SK-N-SH (cell line): ENCODE measurements at regions not wholly inside any gene's neighbourhood (a gene's known extent, or its start where the extent isn't known, plus 50 kb on each side); places are given as distances from the start of the nearest gene placed in this dataset.

Experiments
- CTCF ChIA-PET: fragments of 300-600, 350-600 bp; formaldehyde crosslinking; extraction: SDS; loops from one replicate; lab custom pipeline; 2021; lab: Yijun Ruan, JAX
- POLR2A ChIA-PET: fragments of 350-600 bp; sonication (Branson Sonifier 250); formaldehyde crosslinking; extraction: SDS; loops from one replicate; lab custom pipeline; 2020; ENCODE audit warnings: antibody characterized with exemption, inconsistent platforms; lab: Yijun Ruan, JAX
- DNase-seq: peaks from one replicate; pipeline ENCODE4 v3.0.0; 2012
- H2AFZ ChIP-seq: fragments of 200-600 bp; sonication (generic); 2 replicates; pipeline ENCODE4 v1.8.1; 2016; ENCODE audit warnings: antibody characterized with exemption, mild to moderate bottlenecking, low read depth
- H3F3A ChIP-seq: fragments of 200-600 bp; sonication (generic); replicated peaks from 2 replicates; pipeline ENCODE3; 2016; ENCODE audit warnings: antibody characterized with exemption, mild to moderate bottlenecking; ENCODE audit not compliant: insufficient read depth
- H3K27ac ChIP-seq, 2 experiments: fragments of 200-500 bp in 1 of 2; fragments of 200-600 bp in 1 of 2; sonication (Bioruptor generic) in 1 of 2; sonication (generic), shearing (Covaris generic) in 1 of 2; 2 replicates each; pipeline versions ENCODE4 v1.5.1 to v1.6.1; 2014 to 2016; ENCODE audit warnings: low read depth in 2 of 2, inconsistent platforms in 1 of 2, low read length in 1 of 2, mild to moderate bottlenecking in 1 of 2, mixed read lengths in 1 of 2
- H3K27me3 ChIP-seq: fragments of 200-600 bp; sonication (generic), shearing (Covaris generic); 2 replicates; pipeline ENCODE4 v1.6.1; 2016; ENCODE audit warnings: mixed run types; ENCODE audit not compliant: insufficient read depth
- H3K36me3 ChIP-seq, 2 experiments: fragments of 200-500 bp in 1 of 2; fragments of 200-600 bp in 1 of 2; sonication (Bioruptor generic) in 1 of 2; sonication (generic) in 1 of 2; replicated peaks in 1 of 2; 2 replicates each; pipeline versions ENCODE3 to v1.5.1; 2014 to 2016; ENCODE audit warnings: low read length in 1 of 2, mild to moderate bottlenecking in 1 of 2; ENCODE audit not compliant: insufficient read depth in 2 of 2, control insufficient read depth in 1 of 2
- H3K4me1 ChIP-seq, 2 experiments: fragments of 200-500 bp in 1 of 2; fragments of 200-600 bp in 1 of 2; sonication (Bioruptor generic) in 1 of 2; sonication (generic), shearing (Covaris generic) in 1 of 2; 2 replicates each; pipeline versions ENCODE4 v1.5.1 to v1.6.1; 2014 to 2016; ENCODE audit warnings: low read depth in 1 of 2, low read length in 1 of 2, mixed run types in 1 of 2; ENCODE audit not compliant: insufficient read depth in 2 of 2, control insufficient read depth in 1 of 2
- H3K4me2 ChIP-seq: fragments of 200-600 bp; sonication (generic), shearing (Covaris generic); 2 replicates; pipeline ENCODE4 v1.6.1; 2017; ENCODE audit warnings: mixed run types
- H3K4me3 ChIP-seq, 2 experiments: fragments of 200-500 bp in 1 of 2; fragments of 200-600 bp in 1 of 2; sonication (Bioruptor generic) in 1 of 2; sonication (generic), shearing (Covaris generic) in 1 of 2; 2 replicates each; pipeline versions ENCODE4 v1.5.1 to v1.8.1; 2014 to 2016; ENCODE audit warnings: low read depth in 2 of 2, inconsistent platforms in 1 of 2, low read length in 1 of 2, mild to moderate bottlenecking in 1 of 2, mixed read lengths in 1 of 2, moderate library complexity in 1 of 2
- H3K79me2 ChIP-seq: fragments of 200-600 bp; sonication (generic); 2 replicates; pipeline ENCODE4 v1.8.1; 2017; ENCODE audit warnings: mild to moderate bottlenecking; ENCODE audit not compliant: insufficient read depth
- H3K9ac ChIP-seq: fragments of 200-600 bp; sonication (generic); 2 replicates; pipeline ENCODE4 v1.6.1; 2017; ENCODE audit warnings: mixed run types
- H3K9me2 ChIP-seq: fragments of 200-600 bp; sonication (generic); 2 replicates; pipeline ENCODE4 v1.6.1; 2017; ENCODE audit warnings: mixed run types
- H3K9me3 ChIP-seq: fragments of 200-600 bp; sonication (generic); 2 replicates; pipeline ENCODE4 v1.6.1; 2017; ENCODE audit warnings: mixed run types, mild to moderate bottlenecking, moderate library complexity
- H4K20me1 ChIP-seq: fragments of 200-600 bp; sonication (generic); 2 replicates; pipeline ENCODE4 v1.6.1; 2017; ENCODE audit warnings: mild to moderate bottlenecking, mixed run types; ENCODE audit not compliant: insufficient read depth
- ELF1 ChIP-seq: IDR thresholded peaks from 2 replicates; pipeline ENCODE4 v1.4.0; 2012
- FOXJ3 ChIP-seq: sonication (generic); formaldehyde crosslinking; IDR thresholded peaks from 2 replicates; pipeline ENCODE4 v1.5.1; 2020; ENCODE audit warnings: mild to moderate bottlenecking, missing genetic modification reagents
- GABPA ChIP-seq: IDR thresholded peaks from 2 replicates; pipeline ENCODE4 v1.4.0; 2012; ENCODE audit warnings: low read depth, mild to moderate bottlenecking
- MEF2A ChIP-seq: IDR thresholded peaks from 2 replicates; pipeline ENCODE4 v1.4.0; 2012; ENCODE audit warnings: low read depth, borderline replicate concordance
- NRF1 ChIP-seq: IDR thresholded peaks from 2 replicates; pipeline ENCODE4 v1.6.1; 2012; ENCODE audit warnings: low read depth, mild to moderate bottlenecking, low read length
- RAD21 ChIP-seq: IDR thresholded peaks from 2 replicates; pipeline ENCODE4 v1.6.1; 2012; ENCODE audit warnings: mild to moderate bottlenecking, low read length
- RFX5 ChIP-seq: IDR thresholded peaks from 2 replicates; pipeline ENCODE4 v1.6.1; 2012; ENCODE audit warnings: mild to moderate bottlenecking, improper control_type of control experiment, low read length
- SIN3A ChIP-seq: IDR thresholded peaks from 2 replicates; pipeline ENCODE4 v1.6.1; 2012; ENCODE audit warnings: low read depth, mild to moderate bottlenecking, low read length, moderate library complexity, borderline replicate concordance
- SMC3 ChIP-seq: IDR thresholded peaks from 2 replicates; pipeline ENCODE4 v1.6.1; 2012; ENCODE audit warnings: low read depth, low read length, improper control_type of control experiment
- USF2 ChIP-seq: fragments of 150-350 bp; IDR thresholded peaks from 2 replicates; pipeline ENCODE4 v1.6.1; 2017; ENCODE audit warnings: antibody characterized with exemption, low read length, low read depth, borderline replicate concordance
- YY1 ChIP-seq: IDR thresholded peaks from 2 replicates; pipeline ENCODE4 v1.4.0; 2012; ENCODE audit warnings: low read depth, mild to moderate bottlenecking
- WGBS: methylation state at CpG from one replicate; pipeline ENCODE4 v1.1.6; 2017; ENCODE audit warnings: low lambda C conversion rate; 5-methylcytosine and 5-hydroxymethylcytosine counted together
- TF ChIP-seq, protein P1 (sequence below): IDR thresholded peaks from 2 replicates; pipeline ENCODE4 v1.4.0; 2012; ENCODE audit warnings: low read depth
- TF ChIP-seq, protein P2 (sequence below): IDR thresholded peaks from 2 replicates; pipeline ENCODE4; 2012
- TF ChIP-seq, protein P3 (sequence below): IDR thresholded peaks from 2 replicates; pipeline ENCODE4 v1.4.0; 2012; ENCODE audit warnings: low read depth, borderline replicate concordance
- TF ChIP-seq, protein P4 (sequence below): IDR thresholded peaks from 2 replicates; pipeline ENCODE4 v1.4.0; 2012; ENCODE audit warnings: low read depth, borderline replicate concordance

- DNase-seq: no peak
- Histone ChIP-seq H2AFZ (no peak overlapping the region), H4K20me1 (no peaks in the 10 kb centered on the region), H3K36me3 (no peaks in the 10 kb centered on the region), H3K4me2 (no peak overlapping the region), H3K4me1 (peaks cover 9 to 19% of the 10 kb centered on the region in 2 experiments; a peak in 2 of 4 replicates), H3K9me2 (no peaks in the 10 kb centered on the region), H3K79me2 (no peaks in the 10 kb centered on the region), H3K27ac (no peak overlapping the region), H3K9ac (no peak overlapping the region), H3F3A (no peaks in the 10 kb centered on the region), H3K4me3 (no peak overlapping the region), H3K27me3 (no peaks in the 10 kb centered on the region), H3K9me3 (no peaks in the 10 kb centered on the region)
- 76% methylated on average over 6 of the region's 6 CpGs for WGBS
- TF ChIP-seq, protein P1, sequence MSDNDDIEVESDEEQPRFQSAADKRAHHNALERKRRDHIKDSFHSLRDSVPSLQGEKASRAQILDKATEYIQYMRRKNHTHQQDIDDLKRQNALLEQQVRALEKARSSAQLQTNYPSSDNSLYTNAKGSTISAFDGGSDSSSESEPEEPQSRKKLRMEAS: no peak
- TF ChIP-seq, protein P2, sequence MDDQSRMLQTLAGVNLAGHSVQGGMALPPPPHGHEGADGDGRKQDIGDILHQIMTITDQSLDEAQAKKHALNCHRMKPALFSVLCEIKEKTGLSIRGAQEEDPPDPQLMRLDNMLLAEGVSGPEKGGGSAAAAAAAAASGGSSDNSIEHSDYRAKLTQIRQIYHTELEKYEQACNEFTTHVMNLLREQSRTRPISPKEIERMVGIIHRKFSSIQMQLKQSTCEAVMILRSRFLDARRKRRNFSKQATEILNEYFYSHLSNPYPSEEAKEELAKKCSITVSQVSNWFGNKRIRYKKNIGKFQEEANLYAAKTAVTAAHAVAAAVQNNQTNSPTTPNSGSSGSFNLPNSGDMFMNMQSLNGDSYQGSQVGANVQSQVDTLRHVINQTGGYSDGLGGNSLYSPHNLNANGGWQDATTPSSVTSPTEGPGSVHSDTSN: no peak
- TF ChIP-seq YY1 (no peak), USF2 (no peak), NRF1 (no peak), SMC3 (no peak), RAD21 (no peak), FOXJ3 (CRISPR knock-in tag) (no peak), ELF1 (no peak), RFX5 (no peak), MEF2A (no peak), SIN3A (no peak), GABPA (no peak)
- TF ChIP-seq, protein P3, sequence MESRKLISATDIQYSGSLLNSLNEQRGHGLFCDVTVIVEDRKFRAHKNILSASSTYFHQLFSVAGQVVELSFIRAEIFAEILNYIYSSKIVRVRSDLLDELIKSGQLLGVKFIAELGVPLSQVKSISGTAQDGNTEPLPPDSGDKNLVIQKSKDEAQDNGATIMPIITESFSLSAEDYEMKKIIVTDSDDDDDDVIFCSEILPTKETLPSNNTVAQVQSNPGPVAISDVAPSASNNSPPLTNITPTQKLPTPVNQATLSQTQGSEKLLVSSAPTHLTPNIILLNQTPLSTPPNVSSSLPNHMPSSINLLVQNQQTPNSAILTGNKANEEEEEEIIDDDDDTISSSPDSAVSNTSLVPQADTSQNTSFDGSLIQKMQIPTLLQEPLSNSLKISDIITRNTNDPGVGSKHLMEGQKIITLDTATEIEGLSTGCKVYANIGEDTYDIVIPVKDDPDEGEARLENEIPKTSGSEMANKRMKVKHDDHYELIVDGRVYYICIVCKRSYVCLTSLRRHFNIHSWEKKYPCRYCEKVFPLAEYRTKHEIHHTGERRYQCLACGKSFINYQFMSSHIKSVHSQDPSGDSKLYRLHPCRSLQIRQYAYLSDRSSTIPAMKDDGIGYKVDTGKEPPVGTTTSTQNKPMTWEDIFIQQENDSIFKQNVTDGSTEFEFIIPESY: no peak
- TF ChIP-seq, protein P4, sequence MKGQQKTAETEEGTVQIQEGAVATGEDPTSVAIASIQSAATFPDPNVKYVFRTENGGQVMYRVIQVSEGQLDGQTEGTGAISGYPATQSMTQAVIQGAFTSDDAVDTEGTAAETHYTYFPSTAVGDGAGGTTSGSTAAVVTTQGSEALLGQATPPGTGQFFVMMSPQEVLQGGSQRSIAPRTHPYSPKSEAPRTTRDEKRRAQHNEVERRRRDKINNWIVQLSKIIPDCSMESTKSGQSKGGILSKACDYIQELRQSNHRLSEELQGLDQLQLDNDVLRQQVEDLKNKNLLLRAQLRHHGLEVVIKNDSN: no peak
- ChIA-PET CTCF (interaction anchor here (1.1 kb wide), 1 partner anchor 160 kb away, joined by 4 read pairs; no protein-coding TSS in a partner anchor), POLR2A (no interaction called here)
These were observed 122.5 kb upstream of the CPEB4 start for GRCh38 chr5:173765661-173766060.
